Lower leg skin (tissue), 4 donors: ENCODE measurements at regions not wholly inside any gene's neighbourhood (a gene's known extent, or its start where the extent isn't known, plus 50 kb on each side); places are given as distances from the start of the nearest gene placed in this dataset.

ENCODE experiments used
- DNase-seq, 2 donors: peaks; one replicate each; pipeline ENCODE4 v3.0.0-alpha.2; 2019; ENCODE audit warnings: low spot score in 2 of 2
- H3K4me3 ChIP-seq: fragments of 200-600 bp; sonication (generic); 2 replicates; pipeline ENCODE4 v1.5.1; 2017; ENCODE audit warnings: mild to moderate bottlenecking, low read depth; ENCODE audit not compliant: poor library complexity, severe bottlenecking
- POLR2A ChIP-seq, 2 donors: fragments of 450-650 bp; IDR thresholded peaks; one replicate each; pipeline ENCODE4 v1.6.1; 2016 to 2017; ENCODE audit warnings: antibody characterized with exemption in 2 of 2, mild to moderate bottlenecking in 1 of 2, moderate library complexity in 1 of 2
- WGBS, 2 donors: methylation state at CpG; one replicate each; pipeline ENCODE4 v1.1.5; 2018; 5-methylcytosine and 5-hydroxymethylcytosine counted together
- intact Hi-C: fragments of 100-400 bp; cut with DNase I; formaldehyde crosslinking; loops from one replicate; pipeline ENCODE4 v1.15.0; 2023; ENCODE audit warnings: low total_unique reads
- TF ChIP-seq, protein P1 (sequence below), 3 donors: fragments of 450-650 bp; IDR thresholded peaks; one replicate each; pipeline ENCODE4 v1.5.1; 2016; ENCODE audit warnings: antibody characterized with exemption in 3 of 3, mild to moderate bottlenecking in 3 of 3, moderate library complexity in 2 of 3

DNA sequence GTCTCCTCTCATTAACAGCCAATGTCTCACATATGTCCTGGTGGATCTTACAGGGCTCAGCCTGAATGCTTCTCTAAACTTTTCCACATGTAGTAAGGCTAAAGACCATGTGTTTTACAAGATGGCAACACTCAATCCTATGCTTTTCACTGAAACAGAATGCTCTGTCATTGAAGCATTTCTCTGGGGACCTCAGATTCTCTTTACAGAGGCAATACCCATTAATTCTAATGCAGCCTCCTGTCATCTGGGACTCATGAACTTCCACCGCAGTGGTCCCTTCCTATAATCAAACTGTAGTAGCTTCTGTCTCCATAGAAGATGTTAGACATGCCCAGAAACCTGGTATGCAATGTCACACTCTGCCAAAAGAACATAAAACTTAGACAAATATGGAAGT lies 926.6 kb upstream of the RBFOX1 start:
- intact Hi-C loops: no loop called here
- no peak overlapping the region for H3K4me3 ChIP-seq
- DNase-seq: no peak
- WGBS, 2 donors: 48 to 64% methylated on average over 1 of the region's 1 CpG
- TF ChIP-seq, protein P1, sequence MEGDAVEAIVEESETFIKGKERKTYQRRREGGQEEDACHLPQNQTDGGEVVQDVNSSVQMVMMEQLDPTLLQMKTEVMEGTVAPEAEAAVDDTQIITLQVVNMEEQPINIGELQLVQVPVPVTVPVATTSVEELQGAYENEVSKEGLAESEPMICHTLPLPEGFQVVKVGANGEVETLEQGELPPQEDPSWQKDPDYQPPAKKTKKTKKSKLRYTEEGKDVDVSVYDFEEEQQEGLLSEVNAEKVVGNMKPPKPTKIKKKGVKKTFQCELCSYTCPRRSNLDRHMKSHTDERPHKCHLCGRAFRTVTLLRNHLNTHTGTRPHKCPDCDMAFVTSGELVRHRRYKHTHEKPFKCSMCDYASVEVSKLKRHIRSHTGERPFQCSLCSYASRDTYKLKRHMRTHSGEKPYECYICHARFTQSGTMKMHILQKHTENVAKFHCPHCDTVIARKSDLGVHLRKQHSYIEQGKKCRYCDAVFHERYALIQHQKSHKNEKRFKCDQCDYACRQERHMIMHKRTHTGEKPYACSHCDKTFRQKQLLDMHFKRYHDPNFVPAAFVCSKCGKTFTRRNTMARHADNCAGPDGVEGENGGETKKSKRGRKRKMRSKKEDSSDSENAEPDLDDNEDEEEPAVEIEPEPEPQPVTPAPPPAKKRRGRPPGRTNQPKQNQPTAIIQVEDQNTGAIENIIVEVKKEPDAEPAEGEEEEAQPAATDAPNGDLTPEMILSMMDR (IDR thresholded peaks at IDR 0.05): no peak
- no peak for TF ChIP-seq POLR2A (IDR thresholded peaks at IDR 0.05)

DNA sequence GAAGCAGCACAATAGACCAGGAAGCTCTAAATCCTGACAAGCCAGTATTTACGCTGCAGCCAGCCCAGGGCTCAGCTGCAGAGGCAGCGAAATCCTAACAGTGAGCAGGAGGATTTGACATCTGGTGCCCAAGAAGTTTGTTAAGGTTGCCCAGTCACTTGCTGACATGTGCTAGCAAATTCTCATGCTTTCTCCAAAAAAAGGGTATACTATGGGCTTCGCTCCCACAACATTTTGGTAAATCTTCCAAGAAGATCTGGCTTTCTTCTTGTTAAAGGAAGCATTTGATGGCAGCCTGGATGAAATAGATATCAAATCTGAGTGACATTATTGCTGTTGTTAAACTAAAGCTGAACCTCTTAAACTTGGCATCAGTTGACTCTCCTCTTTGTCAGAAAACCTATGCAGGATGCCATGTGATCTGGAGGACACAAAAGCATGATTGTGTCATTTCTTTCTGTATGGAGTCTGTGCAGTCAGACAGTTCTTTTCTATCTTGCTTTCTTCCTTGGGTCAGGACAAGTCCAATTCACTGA lies 949.7 kb upstream of the RBFOX1 start:
- no peak for DNase-seq
- 52% methylated on average over 3 of the region's 3 CpGs for WGBS, 2 donors
- H3K4me3 ChIP-seq: no peak overlapping the region
- TF ChIP-seq POLR2A (IDR thresholded peaks at IDR 0.05): no peak
- intact Hi-C loops: no loop called here

- intact Hi-C loops: no loop called here
- DNase-seq: no peak
- no peak for TF ChIP-seq POLR2A (IDR thresholded peaks at IDR 0.05)
- TF ChIP-seq, protein P1 (IDR thresholded peaks at IDR 0.05): no peak
- WGBS, 2 donors: 77 to 78% methylated on average over 6 of the region's 6 CpGs
- H3K4me3 ChIP-seq: no peak overlapping the region
Observed at GRCh38 chr16:6381896-6382295, 950.7 kb upstream of the RBFOX1 start.

DNA sequence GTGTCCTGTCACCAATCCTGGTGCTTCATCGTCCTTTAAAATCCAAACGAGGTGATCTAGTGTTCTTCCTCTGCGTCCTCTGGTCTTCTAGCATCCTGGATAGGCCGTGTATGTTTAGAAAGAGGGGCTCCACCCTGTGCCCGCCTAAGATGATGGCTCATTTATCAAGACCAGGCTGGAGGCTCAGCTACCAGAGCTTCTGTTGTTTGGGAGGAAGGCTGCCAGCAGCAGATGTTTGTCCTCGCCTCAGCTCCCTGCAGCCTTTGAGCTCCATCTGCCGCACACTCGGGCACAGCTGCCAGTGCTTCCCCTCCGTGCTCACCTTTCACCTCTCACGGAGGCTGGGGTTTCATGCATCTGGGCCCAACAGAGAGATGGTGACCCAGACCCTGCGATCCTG lies 954.7 kb upstream of the RBFOX1 start:
- H3K4me3 ChIP-seq: no peak overlapping the region
- 75 to 78% methylated on average over 11 of the region's 11 CpGs for WGBS, 2 donors
- intact Hi-C loops: no loop called here
- TF ChIP-seq, protein P1 (IDR thresholded peaks at IDR 0.05): no peak
- TF ChIP-seq POLR2A (IDR thresholded peaks at IDR 0.05): no peak
- no peak for DNase-seq

DNA sequence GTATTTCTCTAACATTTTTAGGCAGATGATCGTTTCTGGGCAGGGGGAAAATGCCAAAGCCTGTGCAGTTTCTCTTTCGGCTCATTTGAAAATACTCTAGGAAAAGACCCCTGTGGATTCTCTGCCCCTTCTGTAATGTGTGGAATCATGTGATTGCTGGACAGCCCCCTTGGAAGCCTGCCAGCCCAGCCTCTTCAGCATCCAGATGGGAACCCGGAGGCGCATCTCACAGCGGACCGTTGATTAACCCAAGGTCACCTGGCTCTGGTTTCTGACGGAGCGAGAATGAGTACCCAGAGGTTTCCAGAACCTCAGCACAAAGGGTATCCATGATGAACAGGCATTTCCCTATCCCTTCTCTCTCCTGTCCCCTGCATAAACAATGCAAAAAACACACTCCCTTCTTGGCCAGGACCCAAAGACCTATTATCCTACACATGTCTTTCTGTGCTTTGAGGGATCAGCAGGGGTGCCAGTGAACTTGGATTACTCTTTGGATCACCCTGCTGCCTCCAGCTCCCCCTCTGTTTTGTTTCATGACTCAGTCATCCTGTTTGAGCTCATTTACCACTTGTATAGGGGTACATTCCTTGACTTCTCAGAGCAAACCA lies 957.1 kb upstream of the RBFOX1 start:
- no peak for TF ChIP-seq POLR2A (IDR thresholded peaks at IDR 0.05)
- TF ChIP-seq, protein P1 (IDR thresholded peaks at IDR 0.05): no peak
- H3K4me3 ChIP-seq: no peak overlapping the region
- intact Hi-C loops: no loop called here
- WGBS, 2 donors: 40 to 41% methylated on average over 8 of the region's 8 CpGs
- no peak for DNase-seq

GRCh38 chr16:6374821-6375220 lies 957.8 kb upstream of the RBFOX1 start:
- TF ChIP-seq, protein P1 (IDR thresholded peaks at IDR 0.05): no peak
- TF ChIP-seq POLR2A (IDR thresholded peaks at IDR 0.05): no peak
- intact Hi-C loops: no loop called here
- no peak overlapping the region for H3K4me3 ChIP-seq

More at GRCh38 chr16:6374821-6375220, 957.8 kb upstream of the RBFOX1 start:
- 2 to 6% methylated on average over 3 of the region's 3 CpGs for WGBS, 2 donors
- DNase-seq: no peak
